HepG2 (cell line): ENCODE measurements at regions not wholly inside any gene's neighbourhood (a gene's known extent, or its start where the extent isn't known, plus 50 kb on each side); places are given as distances from the start of the nearest gene placed in this dataset.

Experiments used
- ELF3 ChIP-seq: IDR thresholded peaks from 2 replicates; pipeline ENCODE4 v1.6.1; 2016; ENCODE audit warnings: missing genetic modification reagents, missing compliant biosample characterization
- HDAC6 ChIP-seq: fragments of 200-600 bp; sonication (generic); IDR thresholded peaks from 2 replicates; pipeline ENCODE4 v1.7.0; 2017; ENCODE audit warnings: mild to moderate bottlenecking, antibody characterized with exemption, low read length, low read depth
- ZNF550 ChIP-seq: sonication (generic); formaldehyde crosslinking; IDR thresholded peaks from 2 replicates; pipeline ENCODE4 v1.4.0; 2020; ENCODE audit warnings: mild to moderate bottlenecking, missing genetic modification reagents, borderline replicate concordance
- ZNF75D ChIP-seq: sonication (generic); formaldehyde crosslinking; IDR thresholded peaks from 2 replicates; pipeline ENCODE4 v1.8.1; 2023; ENCODE audit warnings: missing genetic modification reagents, mild to moderate bottlenecking, borderline replicate concordance
- TF ChIP-seq, protein P1 (sequence below): sonication (generic); formaldehyde crosslinking; IDR thresholded peaks from 2 replicates; pipeline ENCODE4 v1.4.0; 2020; ENCODE audit warnings: missing genetic modification reagents
- TF ChIP-seq, protein P2 (sequence below): sonication (generic); formaldehyde crosslinking; IDR thresholded peaks from 2 replicates; pipeline ENCODE4 v1.8.0; 2022; ENCODE audit warnings: mild to moderate bottlenecking, missing genetic modification reagents, moderate library complexity
- TF ChIP-seq, protein P3 (sequence below): sonication (generic); formaldehyde crosslinking; IDR thresholded peaks from 2 replicates; pipeline ENCODE4 v1.5.0; 2020; ENCODE audit warnings: mild to moderate bottlenecking, missing genetic modification reagents, borderline replicate concordance
- TF ChIP-seq, protein P4 (sequence below): sonication (generic); formaldehyde crosslinking; IDR thresholded peaks from 2 replicates; pipeline ENCODE4 v1.5.0; 2020; ENCODE audit warnings: missing genetic modification reagents

DNA sequence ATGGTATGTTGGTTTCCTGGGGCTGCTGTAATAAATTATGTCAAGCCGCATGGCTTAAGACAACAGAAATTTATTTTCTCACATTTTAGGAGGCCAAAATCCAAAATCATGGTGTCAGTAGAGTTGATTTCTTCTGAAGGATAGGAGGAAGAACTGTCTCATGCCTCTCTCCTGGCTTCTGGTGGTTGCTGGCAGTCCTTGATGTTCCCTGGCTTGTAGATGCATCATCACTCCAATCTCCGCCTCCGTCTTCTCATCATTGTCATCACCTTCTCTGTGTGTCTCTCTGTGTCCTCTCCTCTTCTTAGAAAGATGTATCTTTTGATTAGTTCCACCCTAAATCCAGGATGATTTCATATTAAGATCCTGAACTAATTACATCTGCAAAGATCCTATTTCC, 124.7 kb upstream of the CTTNBP2NL start (continued):
- TF ChIP-seq ZNF75D (CRISPR knock-in tag), result no peak
- TF ChIP-seq HDAC6, result no peak
- TF ChIP-seq, protein P1, sequence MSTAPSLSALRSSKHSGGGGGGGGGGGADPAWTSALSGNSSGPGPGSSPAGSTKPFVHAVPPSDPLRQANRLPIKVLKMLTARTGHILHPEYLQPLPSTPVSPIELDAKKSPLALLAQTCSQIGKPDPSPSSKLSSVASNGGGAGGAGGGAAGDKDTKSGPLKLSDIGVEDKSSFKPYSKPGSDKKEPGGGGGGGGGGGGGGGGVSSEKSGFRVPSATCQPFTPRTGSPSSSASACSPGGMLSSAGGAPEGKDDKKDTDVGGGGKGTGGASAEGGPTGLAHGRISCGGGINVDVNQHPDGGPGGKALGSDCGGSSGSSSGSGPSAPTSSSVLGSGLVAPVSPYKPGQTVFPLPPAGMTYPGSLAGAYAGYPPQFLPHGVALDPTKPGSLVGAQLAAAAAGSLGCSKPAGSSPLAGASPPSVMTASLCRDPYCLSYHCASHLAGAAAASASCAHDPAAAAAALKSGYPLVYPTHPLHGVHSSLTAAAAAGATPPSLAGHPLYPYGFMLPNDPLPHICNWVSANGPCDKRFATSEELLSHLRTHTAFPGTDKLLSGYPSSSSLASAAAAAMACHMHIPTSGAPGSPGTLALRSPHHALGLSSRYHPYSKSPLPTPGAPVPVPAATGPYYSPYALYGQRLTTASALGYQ (CRISPR knock-in tag), result no peak
- TF ChIP-seq, protein P2, sequence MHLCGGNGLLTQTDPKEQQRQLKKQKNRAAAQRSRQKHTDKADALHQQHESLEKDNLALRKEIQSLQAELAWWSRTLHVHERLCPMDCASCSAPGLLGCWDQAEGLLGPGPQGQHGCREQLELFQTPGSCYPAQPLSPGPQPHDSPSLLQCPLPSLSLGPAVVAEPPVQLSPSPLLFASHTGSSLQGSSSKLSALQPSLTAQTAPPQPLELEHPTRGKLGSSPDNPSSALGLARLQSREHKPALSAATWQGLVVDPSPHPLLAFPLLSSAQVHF (CRISPR knock-in tag), result no peak
- TF ChIP-seq, protein P3, sequence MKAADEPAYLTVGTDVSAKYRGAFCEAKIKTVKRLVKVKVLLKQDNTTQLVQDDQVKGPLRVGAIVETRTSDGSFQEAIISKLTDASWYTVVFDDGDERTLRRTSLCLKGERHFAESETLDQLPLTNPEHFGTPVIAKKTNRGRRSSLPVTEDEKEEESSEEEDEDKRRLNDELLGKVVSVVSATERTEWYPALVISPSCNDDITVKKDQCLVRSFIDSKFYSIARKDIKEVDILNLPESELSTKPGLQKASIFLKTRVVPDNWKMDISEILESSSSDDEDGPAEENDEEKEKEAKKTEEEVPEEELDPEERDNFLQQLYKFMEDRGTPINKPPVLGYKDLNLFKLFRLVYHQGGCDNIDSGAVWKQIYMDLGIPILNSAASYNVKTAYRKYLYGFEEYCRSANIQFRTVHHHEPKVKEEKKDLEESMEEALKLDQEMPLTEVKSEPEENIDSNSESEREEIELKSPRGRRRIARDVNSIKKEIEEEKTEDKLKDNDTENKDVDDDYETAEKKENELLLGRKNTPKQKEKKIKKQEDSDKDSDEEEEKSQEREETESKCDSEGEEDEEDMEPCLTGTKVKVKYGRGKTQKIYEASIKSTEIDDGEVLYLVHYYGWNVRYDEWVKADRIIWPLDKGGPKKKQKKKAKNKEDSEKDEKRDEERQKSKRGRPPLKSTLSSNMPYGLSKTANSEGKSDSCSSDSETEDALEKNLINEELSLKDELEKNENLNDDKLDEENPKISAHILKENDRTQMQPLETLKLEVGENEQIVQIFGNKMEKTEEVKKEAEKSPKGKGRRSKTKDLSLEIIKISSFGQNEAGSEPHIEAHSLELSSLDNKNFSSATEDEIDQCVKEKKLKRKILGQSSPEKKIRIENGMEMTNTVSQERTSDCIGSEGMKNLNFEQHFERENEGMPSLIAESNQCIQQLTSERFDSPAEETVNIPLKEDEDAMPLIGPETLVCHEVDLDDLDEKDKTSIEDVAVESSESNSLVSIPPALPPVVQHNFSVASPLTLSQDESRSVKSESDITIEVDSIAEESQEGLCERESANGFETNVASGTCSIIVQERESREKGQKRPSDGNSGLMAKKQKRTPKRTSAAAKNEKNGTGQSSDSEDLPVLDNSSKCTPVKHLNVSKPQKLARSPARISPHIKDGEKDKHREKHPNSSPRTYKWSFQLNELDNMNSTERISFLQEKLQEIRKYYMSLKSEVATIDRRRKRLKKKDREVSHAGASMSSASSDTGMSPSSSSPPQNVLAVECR (CRISPR knock-in tag), result no peak
- TF ChIP-seq ELF3 (CRISPR knock-in tag), result no peak
- TF ChIP-seq ZNF550 (CRISPR knock-in tag), result no peak
- TF ChIP-seq, protein P4, sequence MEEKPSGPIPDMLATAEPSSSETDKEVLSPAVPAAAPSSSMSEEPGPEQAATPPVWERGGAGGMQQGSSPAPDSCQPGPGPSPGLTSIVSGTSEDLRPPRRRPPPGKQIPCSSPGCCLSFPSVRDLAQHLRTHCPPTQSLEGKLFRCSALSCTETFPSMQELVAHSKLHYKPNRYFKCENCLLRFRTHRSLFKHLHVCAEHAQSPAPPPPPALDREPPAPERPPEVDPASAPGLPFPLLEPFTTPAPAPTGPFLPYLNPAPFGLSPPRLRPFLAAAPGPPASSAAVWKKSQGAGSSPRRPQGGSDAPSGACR (CRISPR knock-in tag), result no peak
- TF ChIP-seq, all 625 proteins: peak for 0
